ENCODE measurements at regions not wholly inside any gene's neighbourhood (a gene's known extent, or its start where the extent isn't known, plus 50 kb on each side); places are given as distances from the start of the nearest gene placed in this dataset.
"Not testable (repeated sequence)": the region's sequence is repeated elsewhere in the genome, so short reads cannot be mapped to it uniquely, and the experiment has no call there.

DNA sequence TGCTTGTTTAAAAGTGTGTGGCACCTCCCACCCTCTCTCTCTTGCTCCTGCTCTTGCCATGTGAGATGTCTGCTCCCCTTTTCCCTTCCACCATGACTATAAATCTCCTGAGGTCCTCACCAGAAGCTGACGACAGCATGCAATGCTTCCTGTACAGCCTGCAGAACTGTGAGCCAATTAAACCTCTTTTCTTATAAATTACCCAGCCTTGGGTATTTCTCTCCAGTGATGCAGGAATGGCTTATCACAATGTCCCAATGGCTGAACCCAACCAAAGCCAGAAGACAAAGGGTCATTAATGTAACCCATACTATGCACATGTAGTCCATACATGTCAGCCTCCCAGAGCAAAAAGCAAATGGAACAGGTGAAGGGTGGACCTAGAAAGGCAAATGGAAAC is 141.5 kb downstream of the SEPTIN14 start:
- TF ChIP-seq CTCF, POLR2A, POLR2AphosphoS5 (IDR thresholded peaks at IDR 0.05): not testable (repeated sequence)

Measured in breast epithelium (tissue), 3 donors.